ENCODE measurements at regions not wholly inside any gene's neighbourhood (a gene's known extent, or its start where the extent isn't known, plus 50 kb on each side); places are given as distances from the start of the nearest gene placed in this dataset.

- peak; percentile 83 for TF ChIP-seq ZNF518A (tag by site-specific recombination; conservative IDR thresholded peaks at IDR 0.05; ENCODE audit: low read depth)
- TF ChIP-seq ZNF394 (tag by site-specific recombination; IDR thresholded peaks at IDR 0.05; ENCODE audit: borderline replicate concordance): peak; percentile 83; the same call in 1 of the 2 replicates
- peak; percentile 62; the same call in 1 of the 2 replicates for TF ChIP-seq ZNF560 (tag by site-specific recombination; IDR thresholded peaks at IDR 0.05; ENCODE audit: borderline replicate concordance)
- TF ChIP-seq ZNF138 (tag by site-specific recombination; IDR thresholded peaks at IDR 0.05; ENCODE audit: borderline replicate concordance): 0 out of 2 replicates have a peak, but pooled peaks have one; percentile 7
- peak; percentile 70; the same call in 1 of the 2 replicates for TF ChIP-seq ZNF202 (tag by site-specific recombination; IDR thresholded peaks at IDR 0.05; ENCODE audit: borderline replicate concordance)
- peak; percentile 36; the same call in 1 of the 2 replicates for TF ChIP-seq ZNF623 (tag by site-specific recombination; IDR thresholded peaks at IDR 0.05)
- TF ChIP-seq ZNF426 (tag by site-specific recombination; IDR thresholded peaks at IDR 0.05): peak; percentile 81
These were observed 162.5 kb upstream of the MYCN start (continued) for GRCh38 chr2:15777795-15778371.

GRCh38 chr2:15778529-15779219 lies 161.7 kb upstream of the MYCN start:
- Histone ChIP-seq H3K4me3 (ENCODE audit: low read depth, low read length) (no peak overlapping the region), H3K27ac (ENCODE audit: extremely low read depth, low read depth, low read length) (no peak overlapping the region), H3K9me3 (ENCODE audit: control insufficient read depth, insufficient read depth, low read depth, low read length) (no peaks in the 10 kb centered on the region), H3K4me1 (ENCODE audit: control insufficient read depth, insufficient read depth, low read length) (no peaks in the 10 kb centered on the region), H3K36me3 (ENCODE audit: control insufficient read depth in 2 of 2, insufficient read depth in 1 of 2, low read length in 2 of 2) (no peaks in the 10 kb centered on the region)
- ChIA-PET POLR2A (no interaction called here), CTCF (interaction anchor here (0.6 kb wide), 1 partner anchor 161 kb away, joined by 3 read pairs; the partner anchor contains the start of gene MYCN)
- TF ChIP-seq ZNF704 (tag by site-specific recombination; IDR thresholded peaks at IDR 0.05) (no peak), PRDM2 (tag by site-specific recombination; IDR thresholded peaks at IDR 0.05; ENCODE audit: borderline replicate concordance) (no peak), ZNF354C (tag by site-specific recombination; IDR thresholded peaks at IDR 0.05; ENCODE audit: borderline replicate concordance, low read depth) (no peak), PRDM1 (tag by site-specific recombination; IDR thresholded peaks at IDR 0.05) (no peak), ZNF561 (tag by site-specific recombination; IDR thresholded peaks at IDR 0.05; ENCODE audit: borderline replicate concordance) (no peak), TRIM28 (IDR thresholded peaks at IDR 0.05; ENCODE audit: borderline replicate concordance, low read length) (no peak), ZBTB7A (tag by site-specific recombination; IDR thresholded peaks at IDR 0.05; ENCODE audit: low read depth) (no peak), ZNF747 (tag by site-specific recombination; IDR thresholded peaks at IDR 0.05) (no peak), ZNF221 (tag by site-specific recombination; IDR thresholded peaks at IDR 0.05; ENCODE audit: borderline replicate concordance) (no peak), ZNF433 (tag by site-specific recombination; IDR thresholded peaks at IDR 0.05; ENCODE audit: low read depth) (no peak), GLI4 (tag by site-specific recombination; IDR thresholded peaks at IDR 0.05) (no peak), SP3 (tag by site-specific recombination; IDR thresholded peaks at IDR 0.05) (no peak), GFI1B (tag by site-specific recombination; IDR thresholded peaks at IDR 0.05) (no peak)
